Pulmonary artery endothelial cell (primary cell): ENCODE measurements at regions not wholly inside any gene's neighbourhood (a gene's known extent, or its start where the extent isn't known, plus 50 kb on each side); places are given as distances from the start of the nearest gene placed in this dataset.
"Not testable (repeated sequence)": the region's sequence is repeated elsewhere in the genome, so short reads cannot be mapped to it uniquely, and the experiment has no call there.

Experiments used
- DNase-seq: peaks from one replicate; pipeline ENCODE4 v3.0.0-alpha.2; 2011; ENCODE audit warnings: low read depth, low spot score

- no peak for DNase-seq
Observed at GRCh38 chr2:16907645-16908282, 242.1 kb upstream of the CYRIA start.

GRCh38 chr2:16905325-16905724 lies 239.7 kb upstream of the CYRIA start:
- DNase-seq = not testable (repeated sequence)

- DNase-seq = no peak
Observed at GRCh38 chr2:16900405-16901025, 234.9 kb upstream of the CYRIA start.

- no peak for DNase-seq
Observed at GRCh38 chr2:16899958-16900357, 234.3 kb upstream of the CYRIA start.

- DNase-seq = no peak
Observed at GRCh38 chr2:16890081-16890480, 224.4 kb upstream of the CYRIA start.

- DNase-seq = no peak
Observed at GRCh38 chr2:16885027-16885426, 219.4 kb upstream of the CYRIA start.

- no peak for DNase-seq
Observed at GRCh38 chr2:16882706-16883105, 217.1 kb upstream of the CYRIA start.

- no peak for DNase-seq
Observed at GRCh38 chr2:16881122-16881521, 215.5 kb upstream of the CYRIA start.

- no peak for DNase-seq
Observed at GRCh38 chr2:16871411-16871810, 205.8 kb upstream of the CYRIA start.

- no peak for DNase-seq
Observed at GRCh38 chr2:16870491-16871076, 204.9 kb upstream of the CYRIA start.

GRCh38 chr2:16869711-16870110 lies 204.1 kb upstream of the CYRIA start:
- no peak for DNase-seq

- DNase-seq = no peak
Observed at GRCh38 chr2:16862471-16862870, 196.8 kb upstream of the CYRIA start.

- no peak for DNase-seq
Observed at GRCh38 chr2:16861530-16861929, 195.9 kb upstream of the CYRIA start.

- DNase-seq = no peak
Observed at GRCh38 chr2:16861111-16861510, 195.5 kb upstream of the CYRIA start.

GRCh38 chr2:16860627-16861026 lies 195.0 kb upstream of the CYRIA start:
- DNase-seq = no peak

GRCh38 chr2:16855183-16855582 lies 189.5 kb upstream of the CYRIA start:
- DNase-seq = no peak

- DNase-seq = no peak
Observed at GRCh38 chr2:16853088-16853487, 187.5 kb upstream of the CYRIA start.

GRCh38 chr2:16852651-16853050 lies 187.0 kb upstream of the CYRIA start:
- no peak for DNase-seq

- no peak for DNase-seq
Observed at GRCh38 chr2:16851126-16851525, 185.5 kb upstream of the CYRIA start.

- no peak for DNase-seq
Observed at GRCh38 chr2:16840496-16841172, 175.0 kb upstream of the CYRIA start.

- no peak for DNase-seq
Observed at GRCh38 chr2:16832910-16833309, 167.3 kb upstream of the CYRIA start.

- DNase-seq = no peak
Observed at GRCh38 chr2:16828828-16829160, 163.2 kb upstream of the CYRIA start.
